ENCODE measurements at regions not wholly inside any gene's neighbourhood (a gene's known extent, or its start where the extent isn't known, plus 50 kb on each side); places are given as distances from the start of the nearest gene placed in this dataset.

GRCh38 chr11:37774441-37774840 is 1176.4 kb upstream of the RAG2 start:
- TF ChIP-seq, protein P1, sequence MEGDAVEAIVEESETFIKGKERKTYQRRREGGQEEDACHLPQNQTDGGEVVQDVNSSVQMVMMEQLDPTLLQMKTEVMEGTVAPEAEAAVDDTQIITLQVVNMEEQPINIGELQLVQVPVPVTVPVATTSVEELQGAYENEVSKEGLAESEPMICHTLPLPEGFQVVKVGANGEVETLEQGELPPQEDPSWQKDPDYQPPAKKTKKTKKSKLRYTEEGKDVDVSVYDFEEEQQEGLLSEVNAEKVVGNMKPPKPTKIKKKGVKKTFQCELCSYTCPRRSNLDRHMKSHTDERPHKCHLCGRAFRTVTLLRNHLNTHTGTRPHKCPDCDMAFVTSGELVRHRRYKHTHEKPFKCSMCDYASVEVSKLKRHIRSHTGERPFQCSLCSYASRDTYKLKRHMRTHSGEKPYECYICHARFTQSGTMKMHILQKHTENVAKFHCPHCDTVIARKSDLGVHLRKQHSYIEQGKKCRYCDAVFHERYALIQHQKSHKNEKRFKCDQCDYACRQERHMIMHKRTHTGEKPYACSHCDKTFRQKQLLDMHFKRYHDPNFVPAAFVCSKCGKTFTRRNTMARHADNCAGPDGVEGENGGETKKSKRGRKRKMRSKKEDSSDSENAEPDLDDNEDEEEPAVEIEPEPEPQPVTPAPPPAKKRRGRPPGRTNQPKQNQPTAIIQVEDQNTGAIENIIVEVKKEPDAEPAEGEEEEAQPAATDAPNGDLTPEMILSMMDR (IDR thresholded peaks at IDR 0.05; ENCODE audit: insufficient read depth, low read depth, low read length), result no peak
- no peak for TF ChIP-seq EZH2 (IDR thresholded peaks at IDR 0.05; ENCODE audit: insufficient read depth, low read length)
